IMR-90 (cell line): ENCODE measurements at regions not wholly inside any gene's neighbourhood (a gene's known extent, or its start where the extent isn't known, plus 50 kb on each side); places are given as distances from the start of the nearest gene placed in this dataset.
"Not testable (repeated sequence)": the region's sequence is repeated elsewhere in the genome, so short reads cannot be mapped to it uniquely, and the experiment has no call there.

ENCODE experiments used
- ATAC-seq: fragments of 200-7000 bp; cut with Tn5 transposase; 2 replicates; pipeline ENCODE4 v1.9.1; 2020; ENCODE audit warnings: low read depth, mild to moderate bottlenecking, moderate library complexity
- BruUV-seq: library from RNA; stranded (reverse); fragments of 400-500 nt; replicated peaks from 2 replicates; lab custom pipeline; 2021; lab: Mats Ljungman, UMichigan
- CTCF ChIA-PET: fragments of 300-600 bp; formaldehyde crosslinking; extraction: SDS; loops from one replicate; lab custom pipeline; 2021; ENCODE audit warnings: antibody characterized with exemption; lab: Yijun Ruan, JAX
- POLR2A ChIA-PET: fragments of 300-600 bp; sonication (Branson Sonifier 250); formaldehyde crosslinking; loops from one replicate; lab custom pipeline; 2022; ENCODE audit warnings: antibody characterized with exemption; ENCODE audit not compliant: unreplicated experiment; lab: Charles Lee
- DNase-seq: peaks from one replicate; pipeline ENCODE4 v3.0.0; 2013
- H2AFZ ChIP-seq: replicated peaks from 2 replicates; pipeline ENCODE3; 2013; ENCODE audit warnings: low read length, mild to moderate bottlenecking; ENCODE audit not compliant: poor library complexity
- H2AK5ac ChIP-seq: 2 replicates; pipeline ENCODE4 v1.6.1; 2013; ENCODE audit warnings: low read depth, low read length, inconsistent platforms
- H2AK9ac ChIP-seq: replicated peaks from 2 replicates; pipeline ENCODE3; 2013; ENCODE audit warnings: mild to moderate bottlenecking, low read depth, low read length, moderate library complexity; ENCODE audit not compliant: poor library complexity
- H2BK120ac ChIP-seq: 2 replicates; pipeline ENCODE4 v1.6.1; 2013; ENCODE audit warnings: low read depth, low read length, inconsistent platforms
- H2BK15ac ChIP-seq: 3 replicates; pipeline ENCODE4 v1.6.1; 2013; ENCODE audit warnings: low read depth, low read length, inconsistent platforms
- H2BK20ac ChIP-seq: 2 replicates; pipeline ENCODE4 v1.6.1; 2013; ENCODE audit warnings: low read depth, mild to moderate bottlenecking, inconsistent platforms, low read length, moderate library complexity
- H2BK5ac ChIP-seq: 2 replicates; pipeline ENCODE4 v1.6.1; 2013; ENCODE audit warnings: mild to moderate bottlenecking, low read depth, low read length, inconsistent platforms; ENCODE audit not compliant: poor library complexity, severe bottlenecking
- H3K14ac ChIP-seq: replicated peaks from 2 replicates; pipeline ENCODE4 v1.6.1; 2013; ENCODE audit warnings: low read depth, low read length, inconsistent platforms
- H3K18ac ChIP-seq: 2 replicates; pipeline ENCODE4 v1.6.1; 2013; ENCODE audit warnings: low read depth, low read length, control low read depth
- H3K23ac ChIP-seq: 2 replicates; pipeline ENCODE4 v1.6.1; 2013; ENCODE audit warnings: low read depth, low read length, inconsistent platforms
- H3K27ac ChIP-seq: 2 replicates; pipeline ENCODE4 v1.5.1; 2013; ENCODE audit warnings: mild to moderate bottlenecking, control low read depth, low read length; ENCODE audit not compliant: insufficient read depth
- H3K27me3 ChIP-seq: 2 replicates; pipeline ENCODE4 v1.6.1; 2013; ENCODE audit warnings: low read length; ENCODE audit not compliant: control insufficient read depth, insufficient read depth
- H3K36me3 ChIP-seq: 2 replicates; pipeline ENCODE4 v1.6.1; 2013; ENCODE audit warnings: low read length, mixed read lengths; ENCODE audit not compliant: control insufficient read depth, insufficient read depth
- H3K4ac ChIP-seq: 2 replicates; pipeline ENCODE4 v1.6.1; 2013; ENCODE audit warnings: low read depth, low read length, inconsistent platforms
- H3K4me1 ChIP-seq: 2 replicates; pipeline ENCODE4 v1.6.1; 2013; ENCODE audit warnings: low read length, mixed read lengths; ENCODE audit not compliant: control insufficient read depth, insufficient read depth
- H3K4me2 ChIP-seq: 2 replicates; pipeline ENCODE4 v1.6.1; 2013; ENCODE audit warnings: low read depth, mild to moderate bottlenecking, control low read depth, low read length, moderate library complexity
- H3K4me3 ChIP-seq: 2 replicates; pipeline ENCODE4 v1.5.1; 2013; ENCODE audit warnings: low read depth, mild to moderate bottlenecking, control low read depth, low read length, moderate library complexity; ENCODE audit not compliant: insufficient read depth
- H3K56ac ChIP-seq: 2 replicates; pipeline ENCODE4 v1.6.1; 2013; ENCODE audit warnings: low read length, inconsistent platforms; ENCODE audit not compliant: insufficient read depth; ENCODE audit errors: extremely low read depth
- H3K79me1 ChIP-seq, 2 experiments: 2 replicates each; pipeline ENCODE4 v1.6.1; 2013; ENCODE audit warnings: low read length in 2 of 2, inconsistent platforms in 1 of 2, low read depth in 1 of 2
- H3K9ac ChIP-seq: 2 replicates; pipeline ENCODE4 v1.6.1; 2013; ENCODE audit warnings: low read depth, low read length, control low read depth
- H3K9me1 ChIP-seq: 2 replicates; pipeline ENCODE4 v1.6.1; 2013; ENCODE audit warnings: low read length, inconsistent platforms; ENCODE audit not compliant: insufficient read depth
- H3K9me3 ChIP-seq: 2 replicates; pipeline ENCODE4 v1.6.1; 2013; ENCODE audit warnings: low read length; ENCODE audit not compliant: control insufficient read depth, insufficient read depth
- H4K20me1 ChIP-seq: 2 replicates; pipeline ENCODE4 v1.6.1; 2013; ENCODE audit warnings: low read length, inconsistent platforms; ENCODE audit not compliant: insufficient read depth
- H4K5ac ChIP-seq: 2 replicates; pipeline ENCODE4 v1.6.1; 2013; ENCODE audit warnings: mild to moderate bottlenecking, low read depth, low read length, control low read depth
- H4K8ac ChIP-seq, 2 experiments: 2 replicates each; pipeline ENCODE4 v1.6.1; 2013; ENCODE audit warnings: low read depth in 2 of 2, low read length in 2 of 2, control low read depth in 1 of 2, inconsistent platforms in 1 of 2
- H4K91ac ChIP-seq: 2 replicates; pipeline ENCODE4 v1.6.1; 2013; ENCODE audit warnings: low read depth, low read length, inconsistent platforms; ENCODE audit not compliant: insufficient read depth
- WGBS, 2 experiments: methylation state at CpG; one replicate each; pipeline versions ENCODE4 v1.1.5 to v1.1.7; 2013; ENCODE audit warnings: missing lambda C conversion rate in 2 of 2; ENCODE audit not compliant: insufficient read length in 1 of 2; ENCODE audit errors: extremely low coverage in 2 of 2; 5-methylcytosine and 5-hydroxymethylcytosine counted together
- dilution Hi-C: fragments of 300-500 bp; cut with HindIII; formaldehyde crosslinking; loops from one replicate; pipeline ENCODE4 v1.14.3; 2018; ENCODE audit warnings: low sequenced_read_pairs; ENCODE audit not compliant: unreplicated experiment
- in situ Hi-C: fragments of 300-500 bp; cut with MboI; formaldehyde crosslinking; loops from 3 replicates; pipeline ENCODE4 v1.14.3; 2019; ENCODE audit warnings: low sequenced_read_pairs, inconsistent platforms, mixed read lengths
- intact Hi-C: fragments of 100-400 bp; cut with micrococcal nuclease; formaldehyde crosslinking; loops from 2 replicates; pipeline ENCODE4 v1.10.0; 2022

- H2BK20ac ChIP-seq, H2AFZ ChIP-seq, ATAC-seq, H3K79me1 ChIP-seq, DNase-seq, H2BK5ac ChIP-seq, H3K9ac ChIP-seq, CTCF ChIA-PET, H3K36me3 ChIP-seq, H3K27me3 ChIP-seq, H4K91ac ChIP-seq, H4K5ac ChIP-seq, H3K18ac ChIP-seq, intact Hi-C loops, H3K56ac ChIP-seq, H3K4me3 ChIP-seq, H2BK15ac ChIP-seq, H2AK9ac ChIP-seq, H3K27ac ChIP-seq, H3K14ac ChIP-seq, H4K20me1 ChIP-seq, dilution Hi-C loops, H3K4ac ChIP-seq, H2BK120ac ChIP-seq, in situ Hi-C loops, H3K9me3 ChIP-seq, POLR2A ChIA-PET, H3K4me2 ChIP-seq, H2AK5ac ChIP-seq, H3K23ac ChIP-seq, H4K8ac ChIP-seq, BruUV-seq, H3K4me1 ChIP-seq, H3K9me1 ChIP-seq: not testable (repeated sequence)
- no CpG with 5 or more reads among the region's 21 CpGs for WGBS, 2 experiments
Measured at GRCh38 chrY:11098419-11098818, 1570.7 kb downstream of the TSPY10 start.
